HuH-7 (cell line): ENCODE measurements at regions not wholly inside any gene's neighbourhood (a gene's known extent, or its start where the extent isn't known, plus 50 kb on each side); places are given as distances from the start of the nearest gene placed in this dataset.
"Not testable (repeated sequence)": the region's sequence is repeated elsewhere in the genome, so short reads cannot be mapped to it uniquely, and the experiment has no call there.

Source experiments
- DNase-seq: peaks from one replicate; pipeline ENCODE4 v3.0.0; 2011; ENCODE audit warnings: low spot score

DNA sequence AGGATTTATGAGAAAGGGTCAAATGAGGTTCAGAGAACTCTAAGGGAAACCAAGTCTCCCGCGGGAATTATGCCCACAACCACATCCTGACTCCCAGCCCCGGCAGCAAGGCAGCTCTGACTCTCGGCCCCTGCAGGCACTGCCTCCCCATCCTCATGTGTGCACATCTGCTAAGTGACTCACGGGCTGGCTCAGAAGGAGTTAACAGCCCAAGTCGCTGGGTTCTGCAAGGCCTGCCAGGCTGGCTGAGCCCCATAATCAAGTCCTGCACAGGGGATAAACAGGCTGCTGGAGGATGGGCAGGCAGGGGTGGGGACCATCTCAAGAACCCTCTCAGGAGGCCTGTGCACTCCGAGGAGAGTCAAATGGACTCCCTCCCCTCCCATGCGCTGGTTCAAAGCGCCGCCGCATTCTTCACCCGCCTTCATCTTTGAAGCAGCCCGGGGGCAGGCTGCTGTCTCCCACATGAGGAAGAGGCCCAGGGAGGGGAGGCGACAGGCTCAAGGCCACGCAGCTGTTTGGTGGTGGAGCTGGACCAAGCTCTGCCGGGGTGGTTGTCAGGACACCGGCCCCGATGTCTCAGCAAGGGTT, 344.3 kb downstream of the MATN1 start:
- DNase-seq: no peak

DNA sequence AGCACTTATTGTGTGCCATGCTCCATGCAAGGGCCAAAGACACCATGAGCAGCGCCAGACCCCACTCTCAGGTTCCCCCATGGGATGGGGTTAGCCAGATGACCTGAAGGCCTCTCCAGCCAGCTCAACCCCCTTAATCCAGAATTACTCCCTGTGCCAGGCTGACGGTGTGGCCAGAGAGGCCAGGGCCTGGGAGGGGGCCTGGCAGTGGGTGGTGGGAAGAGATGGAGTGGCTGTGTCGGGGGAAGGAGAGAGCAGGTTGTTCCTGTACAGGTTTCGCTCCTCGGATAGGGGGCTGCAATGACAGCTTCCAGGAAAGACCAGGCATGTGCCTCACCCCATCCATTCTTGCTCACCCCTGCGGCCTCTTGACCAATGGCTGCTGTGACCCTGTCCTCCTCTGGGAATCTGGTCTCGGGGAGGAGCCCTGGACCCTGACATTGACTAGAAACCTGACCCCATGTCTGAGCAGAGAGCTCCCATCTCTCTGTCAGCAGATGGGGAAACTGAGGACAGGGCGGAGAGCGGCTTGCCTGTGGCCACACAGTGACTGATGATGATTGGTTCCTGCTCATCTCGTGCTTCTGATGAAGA, 345.3 kb downstream of the MATN1 start:
- DNase-seq: no peak

DNA sequence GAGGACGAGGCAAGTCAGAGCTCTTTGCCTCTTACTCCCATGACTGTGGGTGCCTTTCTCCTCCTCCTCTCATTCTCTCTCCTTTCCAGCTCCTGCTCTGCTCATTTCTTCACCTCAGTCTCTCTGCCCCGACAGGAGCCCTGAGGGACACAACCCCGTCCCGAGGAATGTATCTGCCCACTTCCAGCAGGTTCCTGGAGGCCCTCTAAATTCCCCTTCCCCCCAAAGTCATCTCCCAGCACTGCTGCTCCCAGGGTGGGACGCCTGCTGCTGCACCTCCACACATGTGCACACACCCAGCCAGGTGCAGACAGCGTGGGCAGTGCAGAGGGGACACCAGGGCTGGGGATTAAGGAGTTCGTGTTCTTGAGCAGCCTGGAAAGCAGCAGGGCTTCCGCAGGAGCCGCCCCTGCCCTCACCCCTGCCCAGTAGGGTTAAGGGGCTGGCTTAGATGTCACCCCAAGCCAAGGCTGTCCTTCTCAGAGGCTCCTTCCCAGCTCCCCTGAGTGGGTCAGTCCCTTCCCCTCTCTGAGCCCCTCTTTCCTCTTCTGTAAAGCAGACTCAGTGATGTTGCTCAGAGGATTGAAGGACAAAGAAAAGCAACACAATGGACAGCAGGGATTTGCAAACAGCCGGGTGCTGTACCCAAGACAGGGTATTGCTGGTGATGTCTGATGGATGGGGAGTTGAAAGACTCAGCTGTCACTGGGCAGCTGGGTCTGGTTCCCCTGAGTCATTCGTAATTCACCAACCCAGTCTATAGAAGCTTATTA, 346.0 kb downstream of the MATN1 start:
- no peak for DNase-seq

DNA sequence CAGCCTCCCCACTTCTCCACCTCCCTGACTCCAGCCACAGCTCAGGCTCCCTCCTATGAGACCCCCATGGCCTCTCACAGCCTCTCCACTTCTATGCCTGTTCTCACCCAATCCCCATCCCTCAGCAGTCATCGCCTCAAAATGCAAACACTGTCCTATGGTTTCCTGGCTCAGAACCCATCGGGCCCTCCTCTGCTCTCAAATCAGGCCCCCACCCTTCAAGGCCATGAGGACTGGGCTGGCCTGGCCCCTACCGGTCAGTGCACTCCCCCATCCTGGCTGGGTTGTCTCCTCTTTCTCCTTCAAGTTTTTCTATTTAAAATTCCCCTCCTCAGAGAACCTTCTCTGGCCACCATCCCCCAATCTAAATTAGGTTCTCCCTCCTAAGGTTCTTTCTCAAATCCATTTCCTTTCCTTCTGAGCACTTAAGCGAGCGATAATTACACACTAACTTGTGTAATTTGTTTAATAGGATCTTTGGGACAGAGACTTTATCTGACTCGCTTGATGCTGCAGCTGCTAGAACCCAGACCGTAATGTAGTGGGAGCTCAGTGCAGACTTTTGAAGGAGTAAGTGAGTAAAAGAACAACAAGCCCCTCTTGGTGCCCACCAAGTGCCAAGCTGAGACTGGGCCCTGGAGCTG, 347.2 kb downstream of the MATN1 start:
- no peak for DNase-seq

DNA sequence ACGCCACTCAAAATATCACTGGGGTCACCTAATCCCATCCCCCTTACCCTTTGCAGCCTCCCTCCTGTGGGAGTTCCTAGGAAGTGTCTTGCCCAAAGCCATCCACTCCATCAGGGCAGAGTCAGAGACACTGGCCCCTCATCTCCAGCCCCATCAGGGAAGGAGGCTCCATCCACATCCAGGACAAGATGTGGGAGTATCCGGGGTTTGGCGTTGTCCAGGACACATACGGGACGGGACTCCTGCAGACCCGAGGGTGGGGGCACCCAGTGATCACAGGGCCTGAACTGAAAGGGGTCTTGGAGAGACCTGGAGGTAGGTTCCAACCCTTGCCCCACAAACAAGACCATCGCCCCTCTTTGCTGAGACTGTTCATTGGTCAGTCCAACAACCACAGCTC, 348.2 kb downstream of the MATN1 start:
- DNase-seq: no peak

- no peak for DNase-seq
Observed at GRCh38 chr1:30374400-30375070, 348.9 kb downstream of the MATN1 start.

- no peak for DNase-seq
Observed at GRCh38 chr1:30373471-30374399, 349.6 kb downstream of the MATN1 start.

DNA sequence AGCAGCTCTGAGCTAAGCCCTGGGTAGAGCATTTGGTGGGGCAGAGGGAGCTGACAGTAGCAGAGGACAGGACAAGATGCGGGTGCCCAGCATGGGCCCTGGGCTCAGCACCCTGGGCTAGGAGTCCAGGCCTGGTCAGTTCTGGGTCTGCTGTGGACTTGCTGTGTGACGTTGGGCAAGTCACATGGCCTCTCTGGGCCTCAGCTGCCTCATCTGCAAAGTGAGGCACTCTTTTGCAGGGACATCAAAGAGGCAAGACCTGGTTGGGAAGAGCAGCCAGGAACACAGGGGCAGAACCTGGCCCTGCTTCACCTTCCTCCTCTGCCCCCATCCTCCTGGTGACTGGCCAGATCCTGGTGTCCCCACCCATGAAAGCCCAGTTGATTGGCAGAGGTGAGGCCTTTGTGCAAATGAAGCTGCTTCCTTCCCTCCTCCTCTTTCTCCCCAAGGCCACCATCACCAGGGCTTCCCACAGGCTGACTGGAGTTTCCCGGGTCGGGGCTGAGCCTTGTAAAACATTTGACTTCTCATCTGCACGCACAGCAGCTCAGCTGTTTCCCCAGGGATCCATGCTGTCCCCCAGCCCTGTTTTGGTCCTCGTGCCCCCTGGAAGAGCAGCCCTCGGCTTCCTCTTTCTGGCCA, 350.5 kb downstream of the MATN1 start:
- no peak for DNase-seq

GRCh38 chr1:30371888-30372791, 351.2 kb downstream of the MATN1 start:
- DNase-seq: no peak

- no peak for DNase-seq
Observed at GRCh38 chr1:30371179-30371788, 352.1 kb downstream of the MATN1 start.

- DNase-seq: no peak
Observed at GRCh38 chr1:30368651-30369240, 354.6 kb downstream of the MATN1 start.

DNA sequence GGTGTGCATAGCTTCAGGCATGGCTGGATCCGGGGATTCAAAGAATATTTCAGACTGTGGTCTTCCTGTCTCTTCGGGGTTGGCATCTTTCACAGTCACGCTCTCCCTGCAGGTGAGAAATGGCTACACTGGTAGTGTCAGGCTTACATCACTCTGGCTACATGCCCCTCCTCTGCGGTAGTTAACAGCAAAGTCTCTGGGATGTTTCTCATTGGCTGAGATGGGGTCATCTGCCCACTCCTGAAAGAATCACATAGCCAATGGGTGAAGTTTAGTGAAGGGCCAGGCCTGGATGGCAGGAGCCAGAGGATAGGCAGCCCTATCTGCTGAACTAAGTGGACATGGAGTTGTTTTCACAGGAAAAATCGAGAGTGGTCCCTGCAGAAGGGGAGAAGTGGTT, 356.5 kb downstream of the MATN1 start:
- DNase-seq: no peak

DNA sequence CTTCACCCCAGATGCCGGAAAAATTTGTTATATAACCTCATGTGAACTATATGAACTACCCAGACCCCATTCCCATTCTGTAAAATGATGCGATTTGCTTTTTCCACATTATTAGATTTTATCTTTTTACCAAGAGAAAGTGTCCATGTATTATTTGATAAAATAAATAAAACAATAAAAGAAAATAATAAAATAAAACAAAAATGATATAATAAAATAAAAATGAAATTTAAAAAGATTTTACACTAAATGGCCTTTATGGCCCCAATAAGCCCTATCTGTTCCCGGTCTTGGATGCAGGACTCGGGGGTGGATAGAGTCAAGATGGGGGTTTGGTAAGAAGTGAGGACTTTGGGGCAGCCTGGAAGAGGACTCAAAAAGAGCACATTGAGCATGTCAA, 357.2 kb downstream of the MATN1 start:
- no peak for DNase-seq

DNA sequence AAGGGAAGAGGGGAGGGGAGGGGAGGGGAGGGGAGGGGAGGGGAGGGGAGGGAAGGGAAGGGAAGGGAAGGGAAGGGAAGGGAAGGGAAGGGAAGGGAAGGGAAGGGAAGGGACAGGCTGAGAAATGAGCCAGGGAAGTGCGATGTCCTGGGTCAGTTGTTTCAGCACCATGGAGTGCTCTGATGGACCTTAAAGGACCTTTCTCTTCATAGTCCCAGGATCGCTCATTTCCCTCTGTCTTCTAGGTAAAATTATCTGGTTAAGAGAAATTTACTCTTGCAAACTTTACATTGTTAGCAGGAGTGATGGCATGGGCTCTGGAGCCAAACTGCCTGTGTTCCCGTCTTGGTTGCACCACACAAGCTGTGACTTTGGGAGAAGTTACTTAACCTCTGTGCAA, 357.8 kb downstream of the MATN1 start:
- no peak for DNase-seq

DNA sequence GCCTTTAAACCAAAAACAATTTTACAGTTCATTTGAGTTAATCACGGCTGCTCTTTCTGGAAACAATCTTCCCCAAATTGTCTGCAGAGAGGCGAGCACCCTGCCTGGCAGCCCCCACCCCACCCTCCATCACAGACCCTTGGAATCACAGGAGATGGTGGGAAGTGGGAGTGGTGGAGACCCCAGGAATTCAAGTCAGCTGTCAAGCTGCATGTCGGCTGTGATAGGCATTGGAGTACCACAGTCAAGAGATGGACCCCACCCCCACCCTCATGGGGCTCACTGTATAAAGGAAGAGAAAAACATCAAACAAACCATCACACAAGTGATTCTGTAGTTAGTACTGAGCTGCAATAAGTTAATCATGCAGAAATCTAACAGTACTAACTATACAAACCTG, 360.4 kb downstream of the MATN1 start:
- no peak for DNase-seq

DNA sequence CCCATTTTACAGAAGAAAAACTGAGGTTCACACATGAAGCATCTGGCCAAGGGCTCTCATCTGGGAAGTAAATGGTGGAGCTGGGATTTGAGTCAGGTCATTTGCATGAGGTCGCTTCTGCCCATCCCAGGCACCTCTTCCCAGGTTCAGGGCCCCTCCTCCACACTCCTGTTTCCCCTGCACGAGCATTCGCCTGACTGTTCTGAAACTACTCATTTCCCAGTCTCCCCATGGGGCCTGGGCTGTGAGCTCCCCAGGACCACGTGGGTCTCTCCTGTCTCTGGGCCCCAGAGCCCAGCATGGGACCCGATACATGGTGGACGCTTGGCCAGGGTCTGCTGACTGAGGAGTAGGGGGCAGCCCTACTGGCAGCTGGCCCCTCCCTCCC, 360.8 kb downstream of the MATN1 start:
- no peak for DNase-seq

GRCh38 chr1:30361890-30362602, 361.3 kb downstream of the MATN1 start:
- DNase-seq: not testable (repeated sequence)

GRCh38 chr1:30360753-30361152, 362.6 kb downstream of the MATN1 start:
- DNase-seq: no peak
